ENCODE measurements at regions not wholly inside any gene's neighbourhood (a gene's known extent, or its start where the extent isn't known, plus 50 kb on each side); places are given as distances from the start of the nearest gene placed in this dataset.

DNA sequence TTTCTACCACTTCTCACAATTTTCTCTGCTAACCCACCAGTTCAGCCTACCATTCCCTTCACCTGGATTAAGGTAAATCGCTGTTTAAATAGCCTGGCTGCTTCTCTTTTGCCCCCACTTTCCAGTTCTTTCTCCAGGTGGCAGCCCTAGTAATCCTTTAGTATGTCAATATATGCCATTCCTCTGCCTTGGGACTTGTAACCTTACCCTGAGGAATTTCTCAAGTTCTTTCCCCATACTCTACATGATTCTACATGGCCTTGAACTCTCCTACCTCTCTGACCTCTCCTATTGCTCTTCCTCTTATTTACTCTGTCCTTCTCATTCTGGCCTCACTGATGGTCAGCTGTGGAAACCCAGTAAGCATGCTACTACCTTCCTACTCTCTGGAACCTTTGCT is 546.0 kb downstream of the PLA2G4A start:
- no peaks in the 10 kb centered on the region for H4K20me1 ChIP-seq (ENCODE audit: insufficient read depth)
- H3K4me1 ChIP-seq (ENCODE audit: insufficient read depth) = no peaks in the 10 kb centered on the region
- no peaks in the 10 kb centered on the region for H3K36me3 ChIP-seq (ENCODE audit: low read depth)
- H2AFZ ChIP-seq = no peak overlapping the region
- in situ Hi-C loops (cut with MboI) = no loop called here
- no peak overlapping the region for H3K4me2 ChIP-seq (ENCODE audit: unreplicated experiment)
- no peak overlapping the region for H3K27ac ChIP-seq
- no peak overlapping the region for H3K4me3 ChIP-seq
- no peak for TF ChIP-seq EZH2phosphoT487 (IDR thresholded peaks at IDR 0.05; ENCODE audit: insufficient read depth, low read depth)
- no peak for TF ChIP-seq EZH2 (IDR thresholded peaks at IDR 0.05; ENCODE audit: insufficient read depth, poor library complexity, severe bottlenecking)
- H3K9ac ChIP-seq = no peak overlapping the region
- no peaks in the 10 kb centered on the region for H3K27me3 ChIP-seq (replicated peaks; ENCODE audit: insufficient read depth)
- 91% methylated on average over 1 of the region's 1 CpG for WGBS, 2 experiments (ENCODE audit: low coverage in 1 of 2, low lambda C conversion rate in 2 of 2, missing lambda C conversion rate in 2 of 2)
- H3K9me2 ChIP-seq (ENCODE audit: insufficient read depth) = no peaks in the 10 kb centered on the region
- DNase-seq = no peak
- H3F3A ChIP-seq (ENCODE audit: insufficient read depth) = no peaks in the 10 kb centered on the region
- no peaks in the 10 kb centered on the region for H3K79me2 ChIP-seq (ENCODE audit: insufficient read depth)
- no peaks in the 10 kb centered on the region for H3K9me3 ChIP-seq (ENCODE audit: low read depth)

DNA sequence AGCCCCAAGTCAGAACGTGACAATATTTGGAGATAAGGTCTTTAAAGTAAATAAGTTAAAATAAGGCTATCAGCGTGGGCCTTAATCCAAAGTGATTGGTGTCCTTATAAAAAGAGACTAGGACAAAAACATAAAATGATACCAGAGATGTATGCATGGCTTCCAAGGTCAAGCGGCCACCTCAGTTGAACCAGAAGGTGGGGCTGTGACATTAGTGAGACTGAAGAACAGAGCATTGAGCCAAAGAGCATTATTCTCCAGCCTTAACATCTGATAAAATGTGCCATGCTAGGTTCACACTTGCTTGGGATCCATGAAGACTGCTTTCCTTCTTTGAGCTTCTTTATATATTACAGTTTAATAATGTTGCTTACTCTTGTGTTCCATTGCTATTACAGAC is 554.6 kb downstream of the PLA2G4A start:
- WGBS, 2 experiments (ENCODE audit: low coverage in 1 of 2, low lambda C conversion rate in 2 of 2, missing lambda C conversion rate in 2 of 2) = 84 to 85% methylated on average over 3 of the region's 3 CpGs
- no peak for DNase-seq
- no peaks in the 10 kb centered on the region for H3F3A ChIP-seq (ENCODE audit: insufficient read depth)
- H3K4me2 ChIP-seq (ENCODE audit: unreplicated experiment) = no peak overlapping the region
- no peaks in the 10 kb centered on the region for H3K79me2 ChIP-seq (ENCODE audit: insufficient read depth)
- H3K9me2 ChIP-seq (ENCODE audit: insufficient read depth) = no peaks in the 10 kb centered on the region
- no peaks in the 10 kb centered on the region for H3K36me3 ChIP-seq (ENCODE audit: low read depth)
- H3K9me3 ChIP-seq (ENCODE audit: low read depth) = no peaks in the 10 kb centered on the region
- no peak overlapping the region for H2AFZ ChIP-seq
- in situ Hi-C loops (cut with MboI) = no loop called here
- H3K4me3 ChIP-seq = no peak overlapping the region
- H3K27ac ChIP-seq = no peak overlapping the region
- H3K27me3 ChIP-seq (replicated peaks; ENCODE audit: insufficient read depth) = no peaks in the 10 kb centered on the region
- H3K9ac ChIP-seq = no peak overlapping the region
- H4K20me1 ChIP-seq (ENCODE audit: insufficient read depth) = no peaks in the 10 kb centered on the region
- TF ChIP-seq EZH2phosphoT487 (IDR thresholded peaks at IDR 0.05; ENCODE audit: insufficient read depth, low read depth) (no peak), EZH2 (IDR thresholded peaks at IDR 0.05; ENCODE audit: insufficient read depth, poor library complexity, severe bottlenecking) (no peak)
- no peaks in the 10 kb centered on the region for H3K4me1 ChIP-seq (ENCODE audit: insufficient read depth)

DNA sequence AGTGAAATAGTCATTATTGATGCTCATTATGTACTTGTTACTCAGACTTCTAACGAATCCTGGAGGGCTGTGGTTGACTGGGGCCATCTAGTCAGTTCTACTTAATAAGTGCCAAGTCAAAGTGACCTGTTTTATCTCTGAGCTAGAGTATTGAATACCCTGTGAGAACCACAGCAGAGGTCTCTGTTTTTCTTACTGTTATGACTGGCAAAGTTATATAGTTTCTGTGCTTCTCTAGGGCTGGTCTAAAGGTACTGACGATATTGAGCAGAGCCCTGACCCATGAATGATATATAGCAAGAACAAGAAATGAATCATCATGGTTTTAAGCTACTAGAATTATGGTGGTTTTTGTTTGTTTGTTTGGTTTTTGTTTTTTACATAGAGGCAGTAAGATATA is 555.8 kb downstream of the PLA2G4A start:
- Histone ChIP-seq H4K20me1 (ENCODE audit: insufficient read depth) (no peaks in the 10 kb centered on the region), H3K36me3 (ENCODE audit: low read depth) (no peaks in the 10 kb centered on the region), H3K9ac (no peak overlapping the region), H3K27ac (no peak overlapping the region), H2AFZ (no peak overlapping the region), H3F3A (ENCODE audit: insufficient read depth) (no peaks in the 10 kb centered on the region), H3K79me2 (ENCODE audit: insufficient read depth) (no peaks in the 10 kb centered on the region), H3K9me3 (ENCODE audit: low read depth) (no peaks in the 10 kb centered on the region), H3K4me1 (ENCODE audit: insufficient read depth) (no peaks in the 10 kb centered on the region), H3K4me2 (ENCODE audit: unreplicated experiment) (no peak overlapping the region), H3K4me3 (no peak overlapping the region), H3K27me3 (replicated peaks; ENCODE audit: insufficient read depth) (no peaks in the 10 kb centered on the region), H3K9me2 (ENCODE audit: insufficient read depth) (no peaks in the 10 kb centered on the region)
- 93 to 100% methylated on average over 2 of the region's 2 CpGs for WGBS, 2 experiments (ENCODE audit: low coverage in 1 of 2, low lambda C conversion rate in 2 of 2, missing lambda C conversion rate in 2 of 2)
- in situ Hi-C loops (cut with MboI) = no loop called here
- no peak for TF ChIP-seq EZH2phosphoT487 (IDR thresholded peaks at IDR 0.05; ENCODE audit: insufficient read depth, low read depth)
- TF ChIP-seq EZH2 (IDR thresholded peaks at IDR 0.05; ENCODE audit: insufficient read depth, poor library complexity, severe bottlenecking) = no peak
- DNase-seq = no peak

DNA sequence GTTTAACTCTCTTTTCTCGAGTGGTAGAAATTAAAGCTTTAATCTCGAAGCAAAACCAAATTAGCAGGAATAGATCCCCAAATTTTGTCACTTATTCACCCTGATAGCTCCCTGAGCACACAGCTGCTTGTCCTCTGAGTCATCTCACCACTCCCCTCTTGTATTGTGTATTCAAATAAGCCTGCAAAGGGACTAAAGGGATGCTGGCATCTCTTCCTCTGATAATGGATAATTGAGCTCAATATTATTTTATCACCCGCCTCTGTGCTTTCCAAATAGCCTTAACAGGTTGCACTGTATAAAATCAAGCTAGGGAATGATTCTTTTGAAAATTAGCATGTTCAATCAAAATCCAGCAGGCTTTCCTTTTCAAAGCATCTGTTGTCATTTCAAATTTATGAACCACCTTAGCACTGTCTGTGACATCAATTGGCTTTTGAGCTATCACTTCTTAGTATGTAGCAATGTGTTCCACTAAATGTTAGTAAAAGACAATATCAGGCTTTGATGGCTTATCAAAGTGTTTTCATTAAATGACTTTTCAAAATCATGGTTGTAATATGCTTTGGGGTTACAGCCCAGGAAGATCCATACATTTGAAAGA is 561.6 kb downstream of the PLA2G4A start:
- no peak overlapping the region for H2AFZ ChIP-seq

DNA sequence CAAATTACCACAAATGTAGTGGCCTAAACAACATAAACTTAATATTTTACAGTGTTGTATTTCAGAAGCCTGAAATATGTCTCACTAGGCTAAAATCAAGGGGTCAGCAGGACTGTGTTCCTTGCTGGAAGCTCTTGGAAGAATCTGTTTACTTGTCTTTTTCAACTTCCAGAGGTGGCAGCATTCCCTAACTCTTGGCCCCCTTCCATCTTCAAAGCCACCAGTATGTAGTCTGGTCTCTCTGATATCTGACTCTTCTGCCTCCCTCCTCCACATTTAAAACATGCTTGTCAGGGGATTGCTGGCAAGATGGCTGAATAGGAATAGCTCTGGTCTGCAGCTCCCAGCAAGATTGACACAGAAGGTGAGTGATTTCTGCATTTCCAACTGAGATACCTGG is 567.5 kb downstream of the PLA2G4A start:
- no peak overlapping the region for H2AFZ ChIP-seq
- H3K4me2 ChIP-seq (ENCODE audit: unreplicated experiment) = no peak overlapping the region
- H3K27ac ChIP-seq = no peak overlapping the region
- H3K36me3 ChIP-seq (ENCODE audit: low read depth) = no peaks in the 10 kb centered on the region
- H3F3A ChIP-seq (ENCODE audit: insufficient read depth) = no peaks in the 10 kb centered on the region
- H3K4me3 ChIP-seq = no peak overlapping the region
- no peaks in the 10 kb centered on the region for H3K4me1 ChIP-seq (ENCODE audit: insufficient read depth)
- H3K27me3 ChIP-seq (replicated peaks; ENCODE audit: insufficient read depth) = no peaks in the 10 kb centered on the region
- H3K79me2 ChIP-seq (ENCODE audit: insufficient read depth) = no peaks in the 10 kb centered on the region
- no peak overlapping the region for H3K9ac ChIP-seq
- DNase-seq = no peak
- in situ Hi-C loops (cut with MboI) = no loop called here
- no peaks in the 10 kb centered on the region for H3K9me3 ChIP-seq (ENCODE audit: low read depth)
- TF ChIP-seq EZH2 (IDR thresholded peaks at IDR 0.05; ENCODE audit: insufficient read depth, poor library complexity, severe bottlenecking) (no peak), EZH2phosphoT487 (IDR thresholded peaks at IDR 0.05; ENCODE audit: insufficient read depth, low read depth) (no peak)
- no peaks in the 10 kb centered on the region for H4K20me1 ChIP-seq (ENCODE audit: insufficient read depth)
- H3K9me2 ChIP-seq (ENCODE audit: insufficient read depth) = no peaks in the 10 kb centered on the region

More for the DNA sequence above, 561.6 kb downstream of the PLA2G4A start:
- H3K4me2 ChIP-seq (ENCODE audit: unreplicated experiment) = no peak overlapping the region
- no peaks in the 10 kb centered on the region for H3K27me3 ChIP-seq (replicated peaks; ENCODE audit: insufficient read depth)
- no peaks in the 10 kb centered on the region for H3F3A ChIP-seq (ENCODE audit: insufficient read depth)
- H3K9ac ChIP-seq = no peak overlapping the region
- H3K27ac ChIP-seq = no peak overlapping the region
- no peaks in the 10 kb centered on the region for H3K9me2 ChIP-seq (ENCODE audit: insufficient read depth)
- no peaks in the 10 kb centered on the region for H3K36me3 ChIP-seq (ENCODE audit: low read depth)
- no peak overlapping the region for H3K4me3 ChIP-seq
- DNase-seq = peak; percentile 42
- H3K79me2 ChIP-seq (ENCODE audit: insufficient read depth) = no peaks in the 10 kb centered on the region
- 74 to 80% methylated on average over 3 of the region's 3 CpGs for WGBS, 2 experiments (ENCODE audit: low coverage in 1 of 2, low lambda C conversion rate in 2 of 2, missing lambda C conversion rate in 2 of 2)
- no peaks in the 10 kb centered on the region for H4K20me1 ChIP-seq (ENCODE audit: insufficient read depth)
- TF ChIP-seq EZH2phosphoT487 (IDR thresholded peaks at IDR 0.05; ENCODE audit: insufficient read depth, low read depth) = no peak
- no peak for TF ChIP-seq EZH2 (IDR thresholded peaks at IDR 0.05; ENCODE audit: insufficient read depth, poor library complexity, severe bottlenecking)
- in situ Hi-C loops (cut with MboI) = no loop called here
- no peaks in the 10 kb centered on the region for H3K9me3 ChIP-seq (ENCODE audit: low read depth)
- no peaks in the 10 kb centered on the region for H3K4me1 ChIP-seq (ENCODE audit: insufficient read depth)
